CD4-positive, alpha-beta T cell treated with Interleukin-4 for 4 hours (primary cell): ENCODE measurements at regions not wholly inside any gene's neighbourhood (a gene's known extent, or its start where the extent isn't known, plus 50 kb on each side); places are given as distances from the start of the nearest gene placed in this dataset.
"Not testable (repeated sequence)": the region's sequence is repeated elsewhere in the genome, so short reads cannot be mapped to it uniquely, and the experiment has no call there.

Experiments used
- DNase-seq: peaks from one replicate; pipeline ENCODE4 v3.0.0-alpha.2; 2020

DNA sequence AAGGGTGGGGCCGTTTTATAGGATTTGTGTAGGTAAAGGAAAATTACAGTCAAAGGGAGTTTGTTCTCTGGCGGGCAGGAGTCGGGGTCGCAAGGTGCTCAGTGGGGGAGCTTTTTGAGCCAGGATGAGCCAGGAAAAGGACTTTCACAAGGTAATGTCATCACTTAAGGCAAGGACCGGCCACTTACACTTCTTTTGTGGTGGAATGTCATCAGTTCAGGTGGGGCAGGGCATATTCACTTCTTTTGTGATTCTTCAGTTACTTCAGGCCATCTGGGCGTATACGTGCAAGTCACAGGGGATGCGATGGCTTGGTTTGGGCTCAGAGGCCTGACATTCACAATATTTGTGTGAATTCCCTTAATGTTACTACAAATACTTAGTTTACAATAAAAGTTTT is 88.2 kb upstream of the MAP3K7 start:
- not testable (repeated sequence) for DNase-seq

DNA sequence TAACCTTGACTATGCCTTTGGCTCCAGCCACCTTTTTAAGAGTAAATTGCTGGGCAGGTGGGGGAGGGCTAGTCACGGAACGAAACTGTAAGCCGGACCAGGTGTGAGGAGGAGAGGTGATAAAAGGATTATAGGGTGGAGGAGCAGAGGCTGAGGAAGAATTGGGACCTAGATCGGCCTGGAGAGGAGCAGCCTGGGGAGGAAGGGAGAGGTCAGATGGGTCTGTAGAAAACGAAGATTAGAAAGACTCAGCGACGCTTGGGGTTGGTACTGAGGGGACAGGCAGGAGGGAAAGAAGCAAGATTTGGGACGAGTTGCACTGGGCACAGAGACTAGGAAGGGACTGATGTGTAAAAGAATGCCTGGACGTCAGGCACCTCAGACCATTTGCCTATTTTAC is 87.2 kb upstream of the MAP3K7 start:
- not testable (repeated sequence) for DNase-seq

DNA sequence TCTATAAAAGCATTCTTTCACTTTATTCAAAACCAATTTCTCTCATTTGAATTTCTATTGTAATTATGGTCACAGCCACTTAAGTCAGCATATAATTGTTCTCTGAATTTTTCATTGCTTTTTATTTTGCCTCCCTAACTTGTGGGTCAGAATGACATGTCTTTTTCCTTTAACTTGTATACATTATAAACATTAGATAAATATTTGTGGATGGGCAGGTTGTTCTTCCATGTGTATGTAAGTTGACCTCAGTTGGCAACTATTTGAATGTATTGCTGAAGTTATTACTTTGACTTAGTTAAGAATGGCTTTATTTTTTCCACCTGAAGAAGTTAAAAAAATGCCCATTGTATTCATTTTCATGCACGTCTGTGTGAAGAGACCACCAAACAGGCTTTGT is 83.0 kb upstream of the MAP3K7 start:
- DNase-seq: no peak

- no peak for DNase-seq
These were observed 82.5 kb upstream of the MAP3K7 start for GRCh38 chr6:90669420-90669819.

- no peak for DNase-seq
These were observed 81.3 kb upstream of the MAP3K7 start for GRCh38 chr6:90668141-90668540.

DNA sequence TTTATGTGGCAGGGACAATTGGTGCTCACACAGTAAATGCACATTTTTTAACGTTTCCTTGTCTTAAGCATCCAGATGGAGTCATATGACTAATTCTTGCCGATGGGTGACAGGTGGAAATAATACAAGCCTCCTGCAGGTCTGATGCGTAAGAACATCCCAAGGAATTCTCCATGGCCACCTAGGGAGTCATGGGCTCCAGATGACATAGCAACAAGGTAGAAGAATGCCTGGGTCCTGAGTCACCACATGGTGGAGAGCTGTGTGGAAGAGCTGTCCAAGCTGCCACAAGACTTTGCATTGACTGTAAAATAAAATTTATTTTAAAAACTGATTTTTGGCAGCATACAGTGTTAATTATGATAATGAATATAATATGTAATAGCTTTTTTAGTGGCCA is 77.0 kb upstream of the MAP3K7 start:
- DNase-seq: no peak

DNA sequence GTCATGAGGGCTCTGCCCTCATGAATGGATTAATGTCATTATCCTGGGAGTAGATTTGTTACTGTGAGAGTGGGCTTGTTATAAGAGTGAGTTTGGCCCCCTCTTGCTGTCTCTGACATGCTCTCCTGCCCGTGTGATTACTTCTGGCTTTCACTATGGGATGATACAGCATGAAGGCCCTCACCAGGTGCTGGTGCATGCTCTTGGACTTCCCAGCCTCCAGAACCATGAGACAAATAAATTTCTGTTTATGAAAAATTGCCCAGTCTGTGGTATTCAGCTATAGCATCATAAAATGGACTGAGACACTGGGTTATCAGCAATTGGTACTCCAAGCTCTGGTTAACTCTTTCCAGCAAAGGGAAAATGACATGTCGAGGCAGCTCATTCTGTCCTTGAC is 76.2 kb upstream of the MAP3K7 start:
- DNase-seq: no peak

DNA sequence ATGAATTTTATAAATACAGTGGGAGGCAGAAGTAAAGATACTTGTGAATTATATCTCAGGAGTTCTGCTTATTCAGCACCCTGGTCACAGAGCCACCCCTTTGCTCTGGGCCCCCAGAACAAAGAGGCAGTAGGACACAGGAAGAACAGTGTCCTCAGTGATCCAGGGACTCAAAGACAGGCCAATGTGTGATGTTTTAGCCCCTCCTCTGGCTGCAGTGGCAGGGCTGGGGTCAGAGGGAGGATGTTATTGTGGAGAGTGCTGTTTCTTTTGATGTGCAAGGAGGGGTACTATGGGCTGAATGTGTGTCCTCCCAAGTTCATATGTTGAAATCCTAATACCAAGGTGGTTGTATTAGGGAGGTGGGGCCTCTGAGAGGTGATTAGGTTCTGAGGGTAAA is 74.1 kb upstream of the MAP3K7 start:
- no peak for DNase-seq

GRCh38 chr6:90658497-90658896 is 71.6 kb upstream of the MAP3K7 start:
- no peak for DNase-seq

DNA sequence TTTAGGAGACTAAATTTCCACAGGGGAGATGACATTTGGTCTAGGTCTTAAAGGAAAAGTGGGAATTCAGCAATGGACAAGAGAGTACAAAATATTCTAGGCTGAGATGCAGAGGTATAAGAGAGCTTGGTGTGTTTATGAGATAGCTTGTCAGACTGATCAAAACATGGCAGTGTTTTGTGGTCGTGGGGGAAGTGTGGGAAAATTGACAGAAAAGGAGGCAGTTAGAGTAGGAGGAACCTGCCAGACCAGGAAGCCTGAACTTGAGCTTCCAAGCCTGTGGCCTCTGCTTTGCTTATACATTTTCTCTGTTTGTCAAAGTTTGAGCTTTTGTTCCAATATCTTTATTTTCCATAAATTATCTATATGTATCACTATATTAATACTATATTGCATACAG is 69.5 kb upstream of the MAP3K7 start:
- no peak for DNase-seq

DNA sequence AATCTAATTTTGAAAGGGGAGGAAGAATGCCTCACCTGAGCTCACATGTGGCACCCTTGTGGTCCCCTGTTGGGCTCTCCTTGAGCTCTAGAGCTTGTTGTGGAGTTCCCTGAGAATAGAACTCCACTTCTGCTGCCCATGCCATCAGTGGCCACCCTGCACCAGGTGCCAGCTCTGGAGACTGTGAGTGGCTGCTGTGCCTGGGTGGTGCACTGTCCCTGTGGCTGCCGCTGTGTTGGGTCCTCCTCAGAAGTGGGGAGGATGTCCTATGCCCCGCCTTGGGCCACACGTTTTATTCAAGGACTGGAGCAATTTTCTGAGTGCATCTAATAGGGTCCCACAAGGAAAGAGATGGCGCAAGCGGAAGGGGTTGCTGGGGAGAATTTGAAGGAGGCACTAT is 67.9 kb upstream of the MAP3K7 start:
- DNase-seq: no peak

- DNase-seq: no peak
These were observed 67.3 kb upstream of the MAP3K7 start for GRCh38 chr6:90654166-90654565.

GRCh38 chr6:90653750-90654149 is 66.9 kb upstream of the MAP3K7 start:
- no peak for DNase-seq

- DNase-seq: no peak
These were observed 63.4 kb upstream of the MAP3K7 start for GRCh38 chr6:90650041-90650940.

DNA sequence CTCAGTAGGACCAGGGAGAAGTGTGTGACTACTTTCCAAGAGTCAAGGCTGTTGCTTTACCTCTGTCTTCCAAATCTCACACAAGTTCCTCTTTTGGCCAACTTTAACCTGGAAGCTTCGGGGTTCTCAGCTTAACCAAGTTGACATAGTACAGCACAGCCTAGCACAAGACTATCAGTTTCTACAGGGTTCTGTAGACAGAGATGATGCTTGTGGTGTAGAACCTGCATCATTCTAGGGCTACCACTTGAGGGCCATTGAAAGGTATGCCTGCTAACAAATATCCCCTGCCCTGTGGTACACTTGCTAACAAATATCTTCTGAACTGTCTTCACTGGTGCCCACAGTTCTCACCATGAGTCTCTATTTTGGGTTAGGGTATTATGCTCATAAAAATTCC is 62.0 kb upstream of the MAP3K7 start:
- DNase-seq: no peak

- no peak for DNase-seq
These were observed 60.1 kb upstream of the MAP3K7 start for GRCh38 chr6:90646940-90647339.

- no peak for DNase-seq
These were observed 58.8 kb upstream of the MAP3K7 start for GRCh38 chr6:90645634-90646033.

DNA sequence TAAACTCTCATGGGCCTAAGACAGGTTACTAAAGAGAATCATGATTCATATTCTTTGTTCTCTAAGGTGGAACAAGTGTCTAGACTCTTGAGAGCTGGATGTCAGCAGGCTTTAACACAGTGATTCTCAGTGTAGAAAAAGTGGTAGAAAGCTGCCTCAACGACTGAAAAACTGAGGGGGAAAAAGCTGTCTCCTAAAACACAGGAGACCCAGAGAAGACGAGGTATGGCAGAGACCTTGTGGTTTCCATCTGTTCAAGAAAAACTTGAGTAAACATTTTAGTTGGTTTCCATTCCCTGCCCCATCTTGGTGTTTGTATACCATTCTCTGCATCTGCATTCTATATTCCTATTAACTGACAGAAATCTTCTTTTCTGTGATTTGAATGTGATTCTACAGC is 57.6 kb upstream of the MAP3K7 start:
- DNase-seq: no peak

DNA sequence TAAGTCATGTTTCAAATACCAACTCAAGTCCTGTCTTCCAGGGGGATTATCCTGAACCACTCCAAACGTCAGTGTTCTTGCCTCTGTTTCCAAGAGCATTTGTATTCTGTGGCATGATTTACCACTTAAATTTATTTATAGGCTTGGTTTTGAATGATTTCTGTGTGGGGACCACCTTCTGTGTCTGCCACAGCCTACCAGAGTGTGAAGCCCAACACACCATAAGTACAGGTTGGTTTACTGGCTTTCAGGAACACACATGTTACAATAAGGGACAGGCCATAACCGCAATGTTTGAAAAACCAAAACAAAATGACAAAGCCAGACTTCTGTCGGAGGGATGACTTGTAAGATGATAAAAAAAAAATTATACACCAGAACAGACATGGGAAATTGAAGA is 56.5 kb upstream of the MAP3K7 start:
- no peak for DNase-seq

DNA sequence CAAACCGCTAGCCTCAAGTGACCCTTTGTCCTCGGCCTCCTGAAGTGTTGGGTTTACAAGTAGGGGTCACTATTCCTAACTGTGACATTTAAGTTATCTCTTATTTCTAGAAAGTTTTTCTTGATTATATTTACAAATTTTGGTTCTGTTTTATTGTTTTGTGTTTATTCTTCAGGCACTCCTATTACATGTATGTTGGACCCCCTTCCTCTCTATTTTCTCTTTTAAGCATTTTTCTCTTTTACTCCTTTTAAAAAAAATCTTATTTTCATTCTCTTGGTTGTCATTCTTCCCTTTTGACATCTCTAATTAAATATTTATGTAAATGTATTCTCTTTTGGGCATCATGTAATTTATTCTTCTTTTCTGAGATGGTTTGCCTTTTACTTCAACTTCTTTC is 50.4 kb upstream of the MAP3K7 start:
- DNase-seq: no peak
